ENCODE measurements at regions not wholly inside any gene's neighbourhood (a gene's known extent, or its start where the extent isn't known, plus 50 kb on each side); places are given as distances from the start of the nearest gene placed in this dataset.
"Not testable (repeated sequence)": the region's sequence is repeated elsewhere in the genome, so short reads cannot be mapped to it uniquely, and the experiment has no call there.

DNA sequence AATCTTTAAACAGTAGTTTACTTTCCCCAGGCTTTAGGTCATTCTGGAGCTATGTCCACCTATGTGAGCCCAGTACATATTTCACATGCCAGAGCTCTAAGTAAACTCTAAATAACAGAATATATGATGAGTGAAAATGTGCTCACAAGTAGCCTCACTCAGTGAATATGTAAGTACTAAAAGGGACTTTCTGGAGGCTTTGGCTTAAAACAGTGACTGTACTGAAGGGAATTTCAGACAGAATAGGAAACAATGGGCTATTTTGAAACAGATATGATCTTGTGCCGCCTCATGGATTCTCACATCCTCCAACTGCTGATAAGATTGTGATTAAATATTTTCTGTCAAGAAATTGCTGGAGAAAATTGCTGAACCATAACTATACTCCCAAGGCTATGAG lies 747.9 kb downstream of the SOCS6 start:
- no peak for DNase-seq

DNA sequence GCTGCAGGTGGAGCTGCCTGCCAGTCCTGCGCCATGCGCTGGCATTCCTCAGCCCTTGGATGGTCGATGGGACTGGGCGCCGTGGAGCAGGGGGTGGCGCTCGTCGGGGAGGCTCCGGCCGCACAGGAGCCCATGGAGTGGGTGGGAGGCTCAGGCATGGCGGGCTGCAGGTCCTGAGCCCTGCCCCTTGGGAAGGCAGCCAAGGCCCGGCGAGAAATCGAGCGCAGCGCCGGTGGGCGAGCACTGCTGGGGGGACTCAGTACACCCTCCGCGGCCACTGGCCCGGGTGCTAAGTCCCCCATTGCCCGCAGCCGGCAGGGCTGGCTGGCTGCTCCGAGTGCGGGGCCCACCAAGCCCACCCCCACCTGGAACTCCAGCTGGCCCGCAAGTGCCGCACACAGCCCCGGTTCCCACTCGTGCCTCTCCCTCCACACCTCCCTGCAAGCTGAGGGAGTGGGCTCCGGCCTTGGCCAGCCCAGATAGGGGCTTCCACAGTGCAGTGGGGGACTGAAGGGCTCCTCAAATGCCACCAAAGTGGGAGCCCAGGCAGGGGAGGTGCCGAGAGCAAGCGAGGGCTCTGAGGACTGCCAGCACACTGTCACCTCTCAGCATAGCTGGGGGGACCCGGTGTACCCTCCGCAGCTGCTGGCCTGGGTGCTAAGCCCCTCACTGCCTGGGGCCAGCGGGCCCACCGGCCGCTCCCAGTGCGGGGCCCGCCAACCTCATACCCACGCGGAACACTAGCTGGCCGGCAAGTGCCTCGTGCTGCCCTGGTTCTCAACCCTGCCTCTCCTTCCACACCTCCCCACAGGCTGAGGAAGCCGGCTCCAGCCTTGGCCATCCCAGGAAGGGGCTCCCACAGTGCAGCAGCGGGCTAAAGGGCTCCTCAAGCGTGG lies 742.7 kb downstream of the SOCS6 start:
- DNase-seq: not testable (repeated sequence)

DNA sequence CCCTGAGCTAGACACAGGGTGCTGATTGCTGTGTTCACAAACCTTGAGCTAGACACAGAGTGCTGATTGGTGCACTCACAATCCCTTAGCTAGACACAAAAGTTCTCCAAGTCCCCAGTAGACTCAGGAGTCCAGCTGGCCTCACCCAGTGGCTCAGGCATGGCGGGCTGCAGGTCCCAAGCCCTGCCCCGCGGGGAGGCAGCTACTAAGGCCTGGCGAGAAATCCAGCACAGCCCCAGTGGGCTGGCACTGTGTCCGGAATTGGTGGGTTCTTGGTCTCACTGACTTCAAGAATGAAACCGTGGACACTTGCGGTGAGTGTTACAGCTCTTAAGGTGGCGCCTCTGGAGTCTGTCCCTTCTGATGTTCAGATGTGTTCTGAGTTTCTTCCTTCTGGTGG lies 741.2 kb downstream of the SOCS6 start:
- not testable (repeated sequence) for DNase-seq

DNA sequence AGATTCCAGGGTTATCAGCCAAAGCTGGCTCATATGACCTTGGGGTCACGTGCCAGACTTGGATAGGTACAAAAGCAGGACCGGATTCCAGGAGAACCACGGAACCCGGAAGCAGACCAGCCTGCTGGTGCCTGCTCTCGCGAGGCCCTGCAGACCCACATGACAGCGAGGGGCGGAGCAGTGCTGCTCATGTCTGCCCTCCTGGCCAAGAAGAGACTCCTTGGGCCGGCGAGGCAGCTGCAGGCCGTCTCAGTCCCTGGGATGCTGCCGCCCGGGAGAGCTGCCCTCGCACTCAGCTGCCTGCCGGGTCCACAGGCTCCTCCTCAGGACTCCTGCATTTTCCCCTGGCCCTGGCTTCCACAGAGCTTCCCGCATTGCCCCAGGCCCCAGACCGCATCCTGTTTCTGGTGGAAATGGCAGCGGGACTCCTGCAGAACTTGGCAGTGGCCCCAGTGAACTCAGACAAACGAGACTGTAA lies 739.5 kb downstream of the SOCS6 start:
- DNase-seq: no peak

DNA sequence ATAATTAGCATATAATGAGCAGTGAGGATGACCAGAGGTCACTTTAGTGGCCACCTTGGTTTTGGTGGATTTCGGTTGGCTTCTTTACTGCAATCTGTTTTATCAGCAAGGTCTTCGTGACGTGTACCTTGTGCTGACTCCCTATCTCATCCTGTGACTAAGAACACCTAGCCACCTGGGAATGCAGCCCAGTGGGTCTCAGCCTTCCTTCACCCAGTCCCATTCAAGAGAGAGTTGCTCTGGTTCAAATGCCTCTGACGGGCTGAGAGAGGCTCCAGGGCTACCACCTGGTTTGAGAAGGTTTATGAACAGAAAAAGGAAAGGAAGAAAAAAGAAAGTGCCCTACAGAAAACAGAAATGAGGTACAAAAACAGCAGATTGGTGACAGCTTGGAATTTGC lies 738.7 kb downstream of the SOCS6 start:
- DNase-seq: no peak

DNA sequence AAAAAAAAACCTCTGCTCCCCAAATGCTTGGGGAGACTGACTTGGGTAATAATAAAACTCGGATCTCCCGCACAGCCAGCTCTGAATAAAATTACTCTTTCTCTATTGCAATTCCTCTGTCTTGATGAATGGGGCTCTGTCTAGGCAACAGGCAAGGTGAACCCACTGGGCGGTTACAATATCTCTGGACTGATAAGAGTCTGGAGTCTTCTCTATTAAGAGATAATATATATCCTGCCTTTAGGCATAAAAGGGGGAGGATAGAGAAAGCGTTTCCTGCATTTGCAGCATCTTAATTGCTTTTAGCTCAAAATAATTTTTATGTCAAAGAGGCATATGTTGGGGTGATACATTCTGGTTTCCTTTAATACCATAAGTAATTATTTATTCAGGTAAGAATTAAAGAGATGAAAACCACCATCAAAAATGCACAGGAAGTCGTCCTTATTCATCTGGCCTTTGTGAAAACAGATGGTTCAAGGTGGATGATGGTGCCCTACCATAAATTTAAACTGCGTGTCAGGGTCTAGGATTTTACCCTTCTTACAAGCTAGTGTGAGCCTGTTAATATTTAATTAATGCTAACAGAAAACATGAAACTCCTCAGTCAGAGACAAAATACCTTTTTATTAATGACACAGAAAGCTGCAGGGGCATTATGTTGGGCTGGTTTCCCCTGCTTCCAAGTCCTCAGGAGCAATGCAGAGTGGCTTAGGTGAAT lies 736.8 kb downstream of the SOCS6 start:
- DNase-seq: no peak

DNA sequence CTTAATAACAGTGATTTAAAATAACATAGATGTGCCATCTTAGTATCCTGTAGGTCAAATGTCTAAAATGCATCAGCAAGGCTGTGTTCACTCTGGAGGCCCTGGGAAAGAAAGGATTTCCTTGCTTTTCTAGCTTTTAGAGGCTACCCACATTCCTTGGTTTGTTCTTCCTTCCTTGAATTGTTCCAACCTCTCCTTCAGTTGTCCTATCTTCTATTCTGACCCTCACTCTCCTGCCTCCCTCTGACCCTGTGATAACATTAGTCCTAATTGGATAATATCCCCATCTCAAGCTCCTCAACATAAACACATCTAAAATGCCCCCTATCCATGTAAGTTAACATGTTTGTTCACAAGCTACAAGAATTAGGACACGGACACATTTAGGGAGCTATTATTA lies 733.5 kb downstream of the SOCS6 start:
- DNase-seq: no peak

DNA sequence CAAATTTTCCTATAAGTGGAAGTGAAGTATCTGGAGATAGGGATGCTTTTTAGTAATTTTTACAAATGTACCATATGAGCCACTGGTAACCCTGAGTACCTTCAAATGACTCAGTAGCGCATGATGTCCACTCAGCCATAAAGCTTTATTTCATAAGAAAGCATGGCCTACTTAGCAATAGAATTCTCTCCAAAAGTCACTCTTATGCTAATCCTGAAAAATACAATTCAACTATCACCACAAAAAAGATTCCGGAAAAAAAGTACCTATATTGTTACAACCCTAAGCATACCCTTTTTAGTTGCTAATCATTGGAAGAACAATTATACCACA lies 732.2 kb downstream of the SOCS6 start:
- no peak for DNase-seq

DNA sequence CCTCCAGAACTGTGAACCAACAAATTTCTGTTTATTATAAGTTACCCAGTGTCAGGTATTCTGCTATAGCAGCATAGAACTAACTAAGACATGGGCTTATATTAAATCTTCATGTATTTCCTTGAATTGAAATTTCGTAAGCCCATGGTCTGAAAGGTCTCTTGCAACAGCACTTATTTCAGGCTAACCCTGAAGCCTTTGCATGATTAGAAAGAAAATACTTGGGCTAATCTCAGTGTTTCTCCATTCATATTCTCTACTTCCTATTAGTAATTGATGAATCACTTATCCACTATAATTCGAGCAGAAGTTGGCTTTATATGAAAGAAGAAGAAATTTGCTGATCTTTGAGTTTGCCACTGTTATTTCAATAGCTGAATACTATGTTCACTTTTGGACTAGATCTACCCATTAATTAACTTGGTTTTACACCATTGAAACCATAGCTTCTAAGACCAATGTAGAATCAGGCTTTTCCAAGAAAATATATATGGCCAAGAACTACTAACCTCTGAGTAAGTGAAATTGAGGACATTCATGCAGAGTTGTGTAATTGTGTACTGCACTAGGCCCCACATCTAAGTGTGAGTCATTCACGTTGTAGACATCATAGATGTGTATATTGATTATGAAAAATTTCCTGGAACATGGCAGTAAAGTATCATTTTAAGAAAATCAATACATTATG lies 731.6 kb downstream of the SOCS6 start:
- no peak for DNase-seq

DNA sequence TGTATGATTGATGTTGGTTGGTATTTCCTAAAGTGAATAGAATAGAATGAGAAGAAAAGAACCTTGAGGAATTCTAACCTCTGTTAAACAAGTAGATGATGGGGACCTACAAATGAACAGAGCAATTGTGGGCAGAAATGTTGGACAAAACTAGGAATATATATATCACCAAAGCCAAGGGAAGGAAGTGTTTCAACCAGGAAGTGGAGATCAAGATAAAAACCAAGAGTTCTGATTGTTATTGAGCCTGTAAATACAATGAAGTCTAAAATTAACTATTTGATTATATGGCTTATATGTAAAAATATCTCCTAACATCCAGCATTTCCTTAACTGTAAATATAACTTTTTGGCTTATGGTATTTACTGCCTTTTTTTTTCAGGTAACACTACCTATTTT lies 730.0 kb downstream of the SOCS6 start:
- no peak for DNase-seq

DNA sequence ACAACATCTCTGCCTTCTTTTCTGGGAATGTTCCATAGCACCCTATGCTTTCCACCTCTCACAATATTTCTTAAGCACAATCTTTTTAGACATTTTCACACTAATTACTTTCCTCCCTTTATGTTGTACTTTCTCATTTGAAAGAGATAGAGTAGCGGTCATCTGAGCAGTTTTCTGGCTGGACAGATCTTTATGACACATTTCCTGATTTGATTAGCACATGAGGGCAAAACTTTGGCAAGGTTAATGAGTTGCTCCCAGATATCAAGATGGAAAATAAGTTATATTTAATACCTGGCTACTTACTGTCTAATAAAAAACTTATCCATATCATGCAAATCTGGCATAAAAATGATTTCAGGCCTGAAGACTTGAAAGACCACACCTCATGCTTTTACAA lies 723.9 kb downstream of the SOCS6 start:
- no peak for DNase-seq

DNA sequence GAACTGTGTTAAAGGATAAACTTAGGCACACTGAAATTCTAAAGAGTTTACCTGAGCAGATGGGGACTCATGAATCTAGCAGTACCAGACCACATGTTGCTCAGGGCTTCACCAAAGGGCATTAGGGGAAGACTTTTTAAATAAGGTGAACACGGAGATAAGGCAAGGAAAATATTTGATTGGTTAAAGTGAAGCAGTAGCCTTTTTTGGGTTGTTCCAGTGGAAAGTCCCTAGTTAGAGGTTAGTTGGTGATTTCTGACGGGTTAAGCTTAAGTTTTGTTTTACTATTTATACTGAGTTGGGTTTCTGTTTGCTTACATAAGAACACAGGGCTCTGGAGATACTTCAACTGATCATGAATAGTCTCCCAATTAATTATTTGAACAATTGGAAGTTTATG lies 722.5 kb downstream of the SOCS6 start:
- no peak for DNase-seq

DNA sequence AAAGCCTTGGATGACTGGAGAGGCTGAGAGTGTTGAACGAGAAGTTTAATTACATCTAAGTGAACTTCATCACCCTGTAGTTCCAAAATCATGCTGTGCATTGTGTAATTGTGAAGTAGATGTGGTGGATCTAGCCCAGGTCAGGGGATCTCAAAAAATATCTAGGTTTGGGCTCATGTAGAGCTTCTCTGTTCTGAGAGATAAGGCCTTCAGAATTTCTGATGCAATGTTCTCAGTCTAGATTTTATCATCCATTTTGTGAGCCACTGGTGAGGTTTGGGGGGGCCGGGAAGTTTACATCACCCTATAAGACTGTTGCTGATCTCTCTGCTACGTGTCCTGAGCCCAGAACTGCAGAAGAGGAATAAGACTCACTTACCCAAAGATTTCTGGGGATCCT lies 719.4 kb downstream of the SOCS6 start:
- DNase-seq: no peak

DNA sequence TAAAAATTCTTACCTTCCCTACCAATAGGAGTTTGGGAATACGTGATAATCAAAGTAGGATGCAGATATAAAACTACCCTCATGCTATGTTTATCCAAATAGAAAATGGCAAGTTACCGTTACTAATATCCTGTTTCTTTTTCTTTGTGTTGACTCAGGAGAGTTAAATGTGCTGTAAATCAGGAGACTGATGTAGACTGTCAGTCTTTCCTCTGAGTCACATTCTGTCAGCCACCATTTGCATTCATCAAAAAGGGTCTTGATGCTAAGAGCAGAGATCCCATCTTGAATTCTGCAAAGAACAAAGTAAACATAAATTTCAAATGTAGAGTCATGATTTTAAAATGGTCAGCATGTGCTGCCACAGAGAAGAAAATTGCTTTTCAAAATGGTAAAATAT lies 712.8 kb downstream of the SOCS6 start:
- DNase-seq: no peak

DNA sequence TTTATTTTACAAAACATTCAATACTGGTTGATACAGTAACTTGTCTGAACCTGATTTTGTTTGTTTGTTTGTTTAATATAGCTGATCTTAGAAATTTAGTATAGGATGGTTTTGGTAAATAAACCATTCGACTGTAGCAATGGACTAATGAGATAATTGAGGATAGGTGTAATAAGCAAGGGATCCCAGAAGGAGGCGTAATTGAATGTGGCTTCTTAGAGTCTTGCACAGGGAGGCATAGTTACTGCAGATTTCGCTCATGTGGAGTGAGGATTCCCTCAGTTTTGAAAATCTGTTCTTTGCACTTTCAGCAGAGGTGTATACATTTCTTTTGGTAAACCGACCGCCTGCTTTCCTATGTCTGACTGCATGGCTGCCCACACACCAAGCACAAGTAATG lies 709.6 kb downstream of the SOCS6 start:
- no peak for DNase-seq

DNA sequence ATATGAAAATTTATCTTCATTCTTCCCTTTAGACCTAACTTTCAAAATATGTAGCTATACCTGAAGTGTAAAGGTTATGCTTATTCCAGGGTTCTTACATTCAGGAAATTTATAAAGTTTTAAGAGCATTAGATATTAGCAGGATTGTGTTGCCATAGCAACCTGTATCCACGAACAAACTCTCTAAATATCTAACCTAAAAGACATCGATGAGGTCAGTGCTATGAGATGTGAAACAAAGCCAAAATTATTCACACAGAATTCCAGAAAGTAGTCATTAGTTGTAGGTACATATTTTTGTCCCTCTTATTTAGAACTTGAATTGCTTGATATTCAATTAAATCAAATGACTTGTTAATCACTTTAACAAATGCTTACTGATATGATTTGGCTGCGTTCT lies 705.3 kb downstream of the SOCS6 start:
- no peak for DNase-seq

DNA sequence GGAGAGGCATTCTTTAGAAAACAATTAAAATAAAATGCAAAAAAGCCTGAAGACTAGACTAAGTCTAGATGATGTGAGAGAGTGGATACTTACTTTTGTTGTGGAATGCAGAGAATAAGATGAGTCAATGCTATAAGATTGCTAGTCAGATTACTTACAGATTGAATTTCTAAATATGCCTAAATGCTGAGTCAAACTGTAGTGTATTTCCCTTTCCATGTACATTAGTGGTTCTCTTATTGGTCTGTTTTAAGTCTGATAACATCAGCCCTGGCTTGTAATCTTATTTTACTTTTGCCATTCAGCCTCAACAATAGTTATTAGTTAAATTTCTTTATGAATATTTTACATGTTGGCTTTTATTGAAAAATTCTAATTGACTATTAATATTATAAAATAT lies 702.7 kb downstream of the SOCS6 start:
- DNase-seq: no peak

DNA sequence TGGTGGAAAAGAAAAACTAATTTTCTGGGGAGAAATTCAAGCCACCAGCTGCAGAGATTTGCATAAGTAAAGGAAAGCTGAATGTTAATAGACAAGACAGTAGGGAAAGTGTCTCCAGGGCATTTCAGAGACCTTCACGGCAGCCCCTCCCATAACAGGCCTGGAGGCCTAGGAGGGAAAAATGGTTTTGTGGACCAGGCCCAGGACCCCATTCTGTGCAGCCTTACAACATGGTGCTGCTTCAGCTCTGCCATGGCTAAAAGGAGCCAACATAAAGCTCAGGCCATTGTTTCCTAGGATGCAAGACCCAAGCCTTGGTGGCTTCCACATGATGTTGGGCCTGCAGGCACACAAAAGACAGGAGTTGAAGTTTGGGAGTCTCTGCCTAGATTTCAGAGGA lies 697.1 kb downstream of the SOCS6 start:
- DNase-seq: no peak

DNA sequence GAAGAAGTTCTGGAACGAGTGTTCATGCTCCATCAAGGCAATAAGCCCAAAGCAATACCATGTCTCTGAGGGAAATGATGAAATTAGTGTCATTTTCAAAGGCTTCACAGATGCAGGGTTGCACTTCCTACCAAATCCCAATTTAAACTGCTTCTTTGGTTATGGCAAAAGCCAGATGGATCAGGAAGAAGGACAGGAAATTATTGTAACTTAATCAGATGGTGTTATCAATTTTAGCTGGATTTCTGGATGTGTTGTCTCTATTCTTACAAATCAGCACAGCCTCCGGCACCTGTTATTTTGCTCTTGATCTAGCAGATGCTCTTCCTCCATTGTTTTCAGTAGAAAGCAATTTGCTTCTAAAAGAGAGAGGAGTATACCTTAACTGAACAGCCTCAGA lies 693.4 kb downstream of the SOCS6 start:
- DNase-seq: no peak

DNA sequence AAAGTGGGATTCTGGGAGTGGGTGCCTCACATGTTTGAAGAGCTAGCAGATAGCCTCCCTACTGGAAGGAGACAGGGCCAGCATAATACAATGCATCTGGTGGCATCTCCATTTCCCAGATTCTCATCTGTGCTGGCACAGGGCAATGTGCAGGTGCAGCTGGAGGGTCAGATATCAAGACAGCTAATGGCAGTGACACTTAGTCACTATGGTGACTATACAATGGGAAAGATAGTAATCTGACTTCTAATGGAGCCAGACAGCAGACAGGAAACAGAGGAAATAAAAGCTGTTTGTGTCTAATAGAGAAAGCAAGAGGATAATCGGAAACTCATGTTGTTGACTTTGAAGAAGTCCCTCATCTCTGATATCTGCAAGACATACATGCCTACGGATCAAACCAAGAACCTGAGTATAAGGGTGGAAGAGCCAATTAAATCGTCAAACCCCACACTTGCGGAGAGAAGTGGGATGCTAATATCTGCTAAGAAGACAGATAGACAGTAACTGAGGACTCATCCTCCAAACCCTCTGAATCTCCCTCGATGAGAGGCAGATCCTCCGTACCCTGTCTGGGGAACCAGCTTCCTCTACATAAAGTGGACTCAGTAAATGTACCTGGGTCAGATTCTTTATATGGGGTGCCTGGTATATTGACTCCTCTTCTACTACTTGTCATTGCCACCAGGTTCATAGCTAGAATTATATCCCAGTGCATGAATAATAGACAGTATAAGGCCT lies 692.7 kb downstream of the SOCS6 start:
- no peak for DNase-seq

DNA sequence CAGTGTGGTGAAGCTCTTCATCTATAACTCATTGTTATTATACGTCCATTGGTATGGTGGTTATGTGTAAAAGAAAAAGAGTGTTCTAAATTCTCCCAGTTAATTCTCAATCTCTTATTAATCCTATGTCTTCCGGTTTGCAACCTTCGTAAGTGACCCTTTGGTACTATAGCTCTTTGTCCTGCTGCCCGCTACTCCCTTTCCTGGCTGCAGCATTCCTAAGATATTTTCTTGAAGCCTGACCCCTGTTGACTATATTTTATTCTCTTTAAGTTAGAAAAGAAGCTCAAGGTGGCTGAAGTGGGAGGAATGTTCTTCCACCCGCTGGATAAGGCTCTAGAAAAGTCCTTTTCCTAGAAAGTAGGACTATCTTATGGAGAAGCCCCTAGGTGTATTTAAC lies 684.8 kb downstream of the SOCS6 start:
- no peak for DNase-seq

DNA sequence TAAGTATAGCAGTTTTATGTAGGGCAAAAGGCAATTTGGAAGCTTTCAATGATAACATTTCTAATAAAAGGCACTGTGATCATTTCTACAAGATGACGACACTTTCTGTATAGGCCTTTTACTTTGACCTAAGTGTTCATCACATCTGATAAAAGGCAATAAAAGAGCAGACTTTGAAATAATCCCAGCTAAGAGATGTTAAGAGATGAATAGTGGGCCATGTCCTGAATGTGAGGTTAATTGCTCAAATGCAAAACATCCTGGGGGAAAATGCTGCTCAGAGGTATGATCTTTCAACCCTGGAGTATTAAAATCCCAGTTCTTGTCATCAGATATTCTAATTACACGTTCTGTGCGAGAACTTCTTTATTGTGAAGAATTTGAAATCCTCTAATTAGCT lies 677.6 kb downstream of the SOCS6 start:
- DNase-seq: no peak

DNA sequence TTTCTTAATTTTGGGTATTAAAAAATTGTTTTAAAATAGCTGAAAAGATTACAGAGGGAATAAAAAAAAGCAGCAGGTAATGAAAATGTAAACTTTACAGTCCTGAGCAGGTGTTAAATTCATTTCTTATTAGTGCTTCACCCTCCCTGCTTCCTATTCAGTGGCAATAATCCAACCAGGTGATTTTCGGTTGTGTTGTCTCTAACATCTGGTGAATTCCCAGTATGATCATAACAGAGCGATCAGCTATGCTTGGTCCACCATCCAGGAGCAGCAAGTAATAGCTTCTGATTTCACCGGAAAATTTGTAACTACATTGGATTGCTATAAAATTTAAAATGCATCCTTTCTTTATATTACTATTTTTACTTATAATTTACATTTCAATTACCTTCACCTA lies 673.1 kb downstream of the SOCS6 start:
- DNase-seq: no peak

Data from NK-92 treated with Interleukin-12 subunit alpha and Interleukin-12 subunit beta, amount 100 ng/mL, for 24 hours (cell line).